NCI-H446 (cell line): ENCODE measurements at regions not wholly inside any gene's neighbourhood (a gene's known extent, or its start where the extent isn't known, plus 50 kb on each side); places are given as distances from the start of the nearest gene placed in this dataset.

ENCODE experiments used
- DNase-seq, 2 experiments: peaks; one replicate each; lab custom pipeline; 2025; lab: John Stamatoyannopoulos, UW

GRCh38 chr5:124232515-124232914 is 513.9 kb downstream of the ZNF608 start:
- no peak for DNase-seq

GRCh38 chr5:124231802-124232201 is 514.6 kb downstream of the ZNF608 start:
- DNase-seq, result no peak

- DNase-seq, result no peak
Observed at GRCh38 chr5:124231230-124231629, 515.2 kb downstream of the ZNF608 start.

GRCh38 chr5:124230456-124230855 is 516.0 kb downstream of the ZNF608 start:
- DNase-seq, result no peak

GRCh38 chr5:124229352-124229751 is 517.1 kb downstream of the ZNF608 start:
- DNase-seq, result no peak

GRCh38 chr5:124227914-124228313 is 518.5 kb downstream of the ZNF608 start:
- no peak for DNase-seq

GRCh38 chr5:124220418-124220817 is 526.0 kb downstream of the ZNF608 start:
- DNase-seq, result no peak

GRCh38 chr5:124212934-124213333 is 533.5 kb downstream of the ZNF608 start:
- DNase-seq, result no peak

- DNase-seq, result no peak
Observed at GRCh38 chr5:124210111-124210910, 536.1 kb downstream of the ZNF608 start.

GRCh38 chr5:124207118-124207517 is 539.3 kb downstream of the ZNF608 start:
- DNase-seq, result no peak

- no peak for DNase-seq
Observed at GRCh38 chr5:124206540-124206939, 539.9 kb downstream of the ZNF608 start.

- no peak for DNase-seq
Observed at GRCh38 chr5:124203303-124203702, 543.1 kb downstream of the ZNF608 start.

GRCh38 chr5:124200381-124200780 is 546.1 kb downstream of the ZNF608 start:
- DNase-seq, result no peak

GRCh38 chr5:124199893-124200292 is 546.5 kb downstream of the ZNF608 start:
- DNase-seq, result no peak

- no peak for DNase-seq
Observed at GRCh38 chr5:124195411-124195810, 551.0 kb downstream of the ZNF608 start.

- no peak for DNase-seq
Observed at GRCh38 chr5:124194282-124194681, 552.2 kb downstream of the ZNF608 start.

GRCh38 chr5:124193371-124193789 is 553.1 kb downstream of the ZNF608 start:
- no peak for DNase-seq

- DNase-seq, result no peak
Observed at GRCh38 chr5:124192716-124193115, 553.7 kb downstream of the ZNF608 start.

- no peak for DNase-seq
Observed at GRCh38 chr5:124185716-124186115, 560.7 kb downstream of the ZNF608 start.

GRCh38 chr5:124182133-124182532 is 564.3 kb downstream of the ZNF608 start:
- no peak for DNase-seq

- DNase-seq, result no peak
Observed at GRCh38 chr5:124180875-124181461, 565.5 kb downstream of the ZNF608 start.

- no peak for DNase-seq
Observed at GRCh38 chr5:124180299-124180874, 566.1 kb downstream of the ZNF608 start.

- peak in 1 of 2 experiments; percentile 43 for DNase-seq
Observed at GRCh38 chr5:124179819-124180218, 566.6 kb downstream of the ZNF608 start.
